ENCODE measurements at regions not wholly inside any gene's neighbourhood (a gene's known extent, or its start where the extent isn't known, plus 50 kb on each side); places are given as distances from the start of the nearest gene placed in this dataset.

- WGBS, result 82% methylated on average over 2 of the region's 2 CpGs
- no peak for DNase-seq (ENCODE audit: extremely low spot score)
- H3K4me3 ChIP-seq (ENCODE audit: low read depth, low read length), result no peak overlapping the region
- no peaks in the 10 kb centered on the region for H3K36me3 ChIP-seq (ENCODE audit: insufficient read depth)
- H3K4me1 ChIP-seq (ENCODE audit: insufficient read depth), result no peaks in the 10 kb centered on the region
- no peak overlapping the region for H3K27ac ChIP-seq (ENCODE audit: low read depth)
Measured at GRCh38 chr5:125848751-125849150, 574.5 kb upstream of the GRAMD2B start.

GRCh38 chr5:125856949-125857348 is 566.3 kb upstream of the GRAMD2B start:
- Histone ChIP-seq H3K4me3 (ENCODE audit: low read depth, low read length) (no peak overlapping the region), H3K36me3 (ENCODE audit: insufficient read depth) (no peaks in the 10 kb centered on the region), H3K4me1 (ENCODE audit: insufficient read depth) (no peaks in the 10 kb centered on the region), H3K27ac (ENCODE audit: low read depth) (no peak overlapping the region)
- WGBS, result 54% methylated on average over 3 of the region's 3 CpGs
- DNase-seq (ENCODE audit: extremely low spot score), result no peak

- WGBS, result 93% methylated on average over 2 of the region's 2 CpGs
- no peak for DNase-seq (ENCODE audit: extremely low spot score)
- no peaks in the 10 kb centered on the region for H3K4me1 ChIP-seq (ENCODE audit: insufficient read depth)
- H3K27ac ChIP-seq (ENCODE audit: low read depth), result no peak overlapping the region
- no peaks in the 10 kb centered on the region for H3K36me3 ChIP-seq (ENCODE audit: insufficient read depth)
- no peak overlapping the region for H3K4me3 ChIP-seq (ENCODE audit: low read depth, low read length)
Measured at GRCh38 chr5:125863579-125863978, 559.6 kb upstream of the GRAMD2B start.

GRCh38 chr5:125865166-125865815 is 557.9 kb upstream of the GRAMD2B start:
- Histone ChIP-seq H3K36me3 (ENCODE audit: insufficient read depth) (no peaks in the 10 kb centered on the region), H3K4me1 (ENCODE audit: insufficient read depth) (no peaks in the 10 kb centered on the region), H3K4me3 (ENCODE audit: low read depth, low read length) (no peak overlapping the region), H3K27ac (ENCODE audit: low read depth) (no peak overlapping the region)
- 41% methylated on average over 4 of the region's 4 CpGs for WGBS
- no peak for DNase-seq (ENCODE audit: extremely low spot score)

GRCh38 chr5:125868036-125868435 is 555.2 kb upstream of the GRAMD2B start:
- Histone ChIP-seq H3K4me3 (ENCODE audit: low read depth, low read length) (no peak overlapping the region), H3K36me3 (ENCODE audit: insufficient read depth) (no peaks in the 10 kb centered on the region), H3K4me1 (ENCODE audit: insufficient read depth) (no peaks in the 10 kb centered on the region), H3K27ac (ENCODE audit: low read depth) (no peak overlapping the region)
- DNase-seq (ENCODE audit: extremely low spot score), result no peak
- 90% methylated on average over 1 of the region's 1 CpG for WGBS

- Histone ChIP-seq H3K27ac (ENCODE audit: low read depth) (no peak overlapping the region), H3K36me3 (ENCODE audit: insufficient read depth) (no peaks in the 10 kb centered on the region), H3K4me1 (ENCODE audit: insufficient read depth) (no peaks in the 10 kb centered on the region), H3K4me3 (ENCODE audit: low read depth, low read length) (no peak overlapping the region)
- 54% methylated on average over 2 of the region's 2 CpGs for WGBS
- DNase-seq (ENCODE audit: extremely low spot score), result no peak
Measured at GRCh38 chr5:125870256-125870655, 553.0 kb upstream of the GRAMD2B start.

GRCh38 chr5:125874057-125874456 is 549.2 kb upstream of the GRAMD2B start:
- DNase-seq (ENCODE audit: extremely low spot score), result no peak
- H3K27ac ChIP-seq (ENCODE audit: low read depth), result no peak overlapping the region
- H3K4me1 ChIP-seq (ENCODE audit: insufficient read depth), result no peaks in the 10 kb centered on the region
- H3K36me3 ChIP-seq (ENCODE audit: insufficient read depth), result no peaks in the 10 kb centered on the region
- no peak overlapping the region for H3K4me3 ChIP-seq (ENCODE audit: low read depth, low read length)

- WGBS, result 76% methylated on average over 4 of the region's 4 CpGs
- no peaks in the 10 kb centered on the region for H3K4me1 ChIP-seq (ENCODE audit: insufficient read depth)
- H3K36me3 ChIP-seq (ENCODE audit: insufficient read depth), result no peaks in the 10 kb centered on the region
- H3K4me3 ChIP-seq (ENCODE audit: low read depth, low read length), result no peak overlapping the region
- no peak for DNase-seq (ENCODE audit: extremely low spot score)
- no peak overlapping the region for H3K27ac ChIP-seq (ENCODE audit: low read depth)
Measured at GRCh38 chr5:125874717-125875116, 548.5 kb upstream of the GRAMD2B start.

GRCh38 chr5:125877248-125877647 is 546.0 kb upstream of the GRAMD2B start:
- 80% methylated on average over 3 of the region's 3 CpGs for WGBS
- Histone ChIP-seq H3K27ac (ENCODE audit: low read depth) (no peak overlapping the region), H3K4me1 (ENCODE audit: insufficient read depth) (no peaks in the 10 kb centered on the region), H3K4me3 (ENCODE audit: low read depth, low read length) (no peak overlapping the region), H3K36me3 (ENCODE audit: insufficient read depth) (no peaks in the 10 kb centered on the region)
- no peak for DNase-seq (ENCODE audit: extremely low spot score)

- no peak for DNase-seq (ENCODE audit: extremely low spot score)
- 92% methylated on average over 1 of the region's 1 CpG for WGBS
- no peaks in the 10 kb centered on the region for H3K4me1 ChIP-seq (ENCODE audit: insufficient read depth)
Measured at GRCh38 chr5:125882061-125882460, 541.1 kb upstream of the GRAMD2B start.

GRCh38 chr5:125883223-125883622 is 540.0 kb upstream of the GRAMD2B start:
- 61% methylated on average over 4 of the region's 4 CpGs for WGBS
- DNase-seq (ENCODE audit: extremely low spot score), result peak; percentile 11
- Histone ChIP-seq H3K36me3 (ENCODE audit: insufficient read depth) (no peaks in the 10 kb centered on the region), H3K4me1 (ENCODE audit: insufficient read depth) (no peaks in the 10 kb centered on the region), H3K4me3 (ENCODE audit: low read depth, low read length) (no peak overlapping the region), H3K27ac (ENCODE audit: low read depth) (no peak overlapping the region)

More at GRCh38 chr5:125882061-125882460, 541.1 kb upstream of the GRAMD2B start:
- Histone ChIP-seq H3K36me3 (ENCODE audit: insufficient read depth) (no peaks in the 10 kb centered on the region), H3K27ac (ENCODE audit: low read depth) (no peak overlapping the region), H3K4me3 (ENCODE audit: low read depth, low read length) (no peak overlapping the region)

GRCh38 chr5:125888358-125888757 is 534.9 kb upstream of the GRAMD2B start:
- DNase-seq (ENCODE audit: extremely low spot score), result no peak
- H3K4me3 ChIP-seq (ENCODE audit: low read depth, low read length), result no peak overlapping the region
- no peak overlapping the region for H3K27ac ChIP-seq (ENCODE audit: low read depth)

GRCh38 chr5:125890511-125890931 is 532.7 kb upstream of the GRAMD2B start:
- Histone ChIP-seq H3K4me1 (ENCODE audit: insufficient read depth) (no peaks in the 10 kb centered on the region), H3K4me3 (ENCODE audit: low read depth, low read length) (no peak overlapping the region), H3K27ac (ENCODE audit: low read depth) (no peak overlapping the region), H3K36me3 (ENCODE audit: insufficient read depth) (no peaks in the 10 kb centered on the region)
- no peak for DNase-seq (ENCODE audit: extremely low spot score)

More at GRCh38 chr5:125888358-125888757, 534.9 kb upstream of the GRAMD2B start:
- no peaks in the 10 kb centered on the region for H3K36me3 ChIP-seq (ENCODE audit: insufficient read depth)
- no peaks in the 10 kb centered on the region for H3K4me1 ChIP-seq (ENCODE audit: insufficient read depth)

- Histone ChIP-seq H3K27ac (ENCODE audit: low read depth) (no peak overlapping the region), H3K36me3 (ENCODE audit: insufficient read depth) (no peaks in the 10 kb centered on the region), H3K4me3 (ENCODE audit: low read depth, low read length) (no peak overlapping the region), H3K4me1 (ENCODE audit: insufficient read depth) (no peaks in the 10 kb centered on the region)
- 39% methylated on average over 2 of the region's 2 CpGs for WGBS
- no peak for DNase-seq (ENCODE audit: extremely low spot score)
Measured at GRCh38 chr5:125891061-125891725, 532.0 kb upstream of the GRAMD2B start.

Data from urinary bladder (tissue), 3 donors.